Ascending aorta (tissue), 2 donors: ENCODE measurements at regions not wholly inside any gene's neighbourhood (a gene's known extent, or its start where the extent isn't known, plus 50 kb on each side); places are given as distances from the start of the nearest gene placed in this dataset.

Experiments used
- DNase-seq, 2 donors: peaks; one replicate each; pipeline ENCODE4 v3.0.0-alpha.2; 2019; ENCODE audit warnings: low spot score in 2 of 2
- H3K27ac ChIP-seq, 2 donors: fragments of 200-600 bp; sonication (generic); one replicate each; pipeline ENCODE4 v1.5.1; 2016 to 2017; ENCODE audit warnings: mild to moderate bottlenecking in 1 of 2
- H3K27me3 ChIP-seq: fragments of 200-600 bp; sonication (generic); one replicate; pipeline ENCODE4 v1.5.1; 2017
- H3K36me3 ChIP-seq, 2 donors: fragments of 200-600 bp; sonication (generic); one replicate each; pipeline ENCODE4 v1.5.1; 2016
- H3K4me1 ChIP-seq, 2 donors: fragments of 200-600 bp; sonication (generic); one replicate each; pipeline ENCODE4 v1.5.1; 2016 to 2017; ENCODE audit warnings: mild to moderate bottlenecking in 1 of 2
- H3K4me3 ChIP-seq, 2 donors: fragments of 200-600 bp; sonication (generic); one replicate each; pipeline ENCODE4 v1.5.1; 2016 to 2017; ENCODE audit warnings: mild to moderate bottlenecking in 1 of 2
- H3K9me3 ChIP-seq, 2 donors: fragments of 200-600 bp; sonication (generic); one replicate each; pipeline ENCODE4 v1.5.1; 2016
- intact Hi-C: fragments of 100-400 bp; cut with DNase I; formaldehyde crosslinking; loops from one replicate; pipeline ENCODE4 v1.15.1; 2023
- TF ChIP-seq, protein P1 (sequence below), 3 experiments: fragments of 200-600 bp in 2 of 3; fragments of 450-650 bp in 1 of 3; sonication (generic) in 2 of 3; IDR thresholded peaks; one replicate each; pipeline ENCODE4 v1.5.1; 2016 to 2019; ENCODE audit warnings: antibody characterized with exemption in 3 of 3, mild to moderate bottlenecking in 1 of 3, moderate library complexity in 1 of 3

DNA sequence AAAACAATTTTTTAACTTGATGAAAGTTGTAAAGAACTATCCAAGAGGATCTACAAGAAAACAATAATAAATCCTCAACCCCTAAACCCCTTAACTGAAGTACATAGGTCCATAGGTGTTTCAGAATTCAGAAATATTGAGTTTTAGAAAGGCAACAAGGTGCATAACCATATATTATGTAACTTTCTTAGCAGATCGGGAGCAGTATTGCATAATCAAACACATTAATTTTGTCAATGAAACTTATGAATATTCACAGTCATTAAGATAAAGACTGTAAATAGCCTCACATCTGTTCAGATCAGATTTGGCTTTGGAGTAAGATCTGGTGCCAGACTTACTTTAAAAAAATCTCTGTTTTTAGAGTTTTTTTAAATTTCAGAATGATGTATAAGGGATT, 647.1 kb upstream of the FLRT2 start:
- no peak for DNase-seq
- Histone ChIP-seq H3K4me3 (no peak overlapping the region), H3K9me3 (no peaks in the 10 kb centered on the region), H3K4me1 (no peaks in the 10 kb centered on the region), H3K36me3 (no peaks in the 10 kb centered on the region), H3K27me3 (no peaks in the 10 kb centered on the region), H3K27ac (no peak overlapping the region)
- TF ChIP-seq, protein P1, sequence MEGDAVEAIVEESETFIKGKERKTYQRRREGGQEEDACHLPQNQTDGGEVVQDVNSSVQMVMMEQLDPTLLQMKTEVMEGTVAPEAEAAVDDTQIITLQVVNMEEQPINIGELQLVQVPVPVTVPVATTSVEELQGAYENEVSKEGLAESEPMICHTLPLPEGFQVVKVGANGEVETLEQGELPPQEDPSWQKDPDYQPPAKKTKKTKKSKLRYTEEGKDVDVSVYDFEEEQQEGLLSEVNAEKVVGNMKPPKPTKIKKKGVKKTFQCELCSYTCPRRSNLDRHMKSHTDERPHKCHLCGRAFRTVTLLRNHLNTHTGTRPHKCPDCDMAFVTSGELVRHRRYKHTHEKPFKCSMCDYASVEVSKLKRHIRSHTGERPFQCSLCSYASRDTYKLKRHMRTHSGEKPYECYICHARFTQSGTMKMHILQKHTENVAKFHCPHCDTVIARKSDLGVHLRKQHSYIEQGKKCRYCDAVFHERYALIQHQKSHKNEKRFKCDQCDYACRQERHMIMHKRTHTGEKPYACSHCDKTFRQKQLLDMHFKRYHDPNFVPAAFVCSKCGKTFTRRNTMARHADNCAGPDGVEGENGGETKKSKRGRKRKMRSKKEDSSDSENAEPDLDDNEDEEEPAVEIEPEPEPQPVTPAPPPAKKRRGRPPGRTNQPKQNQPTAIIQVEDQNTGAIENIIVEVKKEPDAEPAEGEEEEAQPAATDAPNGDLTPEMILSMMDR (IDR thresholded peaks at IDR 0.05), result no peak
- intact Hi-C loops, result no loop called here

DNA sequence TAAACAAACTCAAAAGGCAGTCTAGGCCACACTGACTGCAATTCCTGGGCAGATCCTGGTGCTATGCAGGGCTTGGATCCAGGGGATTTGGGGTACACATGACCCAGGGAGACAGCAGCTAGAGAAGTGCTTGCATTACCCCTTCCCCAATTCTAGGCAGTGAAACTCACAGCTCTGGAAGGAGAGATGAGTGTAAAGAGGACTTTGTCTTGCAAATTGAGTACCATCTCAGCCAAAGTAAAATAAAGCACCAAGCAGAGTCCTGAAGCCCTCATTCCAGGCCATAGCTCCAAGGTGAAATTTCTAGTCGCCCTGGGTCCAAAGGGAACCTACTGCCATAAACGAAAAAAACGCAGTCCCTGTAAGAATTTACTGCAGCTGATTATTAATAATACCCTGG, 644.9 kb upstream of the FLRT2 start:
- Histone ChIP-seq H3K36me3 (no peaks in the 10 kb centered on the region), H3K4me3 (no peak overlapping the region), H3K4me1 (no peaks in the 10 kb centered on the region), H3K27ac (no peak overlapping the region), H3K9me3 (no peaks in the 10 kb centered on the region), H3K27me3 (no peaks in the 10 kb centered on the region)
- intact Hi-C loops, result no loop called here
- TF ChIP-seq, protein P1 (IDR thresholded peaks at IDR 0.05), result no peak
- no peak for DNase-seq

DNA sequence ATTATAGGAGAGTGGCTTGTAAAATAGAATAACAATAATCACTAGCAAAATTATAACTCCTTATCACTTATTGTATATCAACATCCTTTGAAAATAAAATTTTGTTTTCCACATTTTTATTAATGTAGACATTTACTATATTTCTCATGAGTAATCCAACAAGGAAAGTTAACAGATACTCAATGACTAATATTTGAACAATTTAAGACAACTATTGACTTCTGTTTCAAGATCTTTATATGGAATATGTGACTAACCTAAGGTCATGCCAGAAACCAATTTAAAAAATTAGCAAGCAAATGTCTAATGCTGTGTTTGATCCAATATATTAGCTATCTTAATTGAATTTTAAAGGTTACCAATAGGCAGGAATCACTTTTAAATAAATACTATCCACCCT, 638.5 kb upstream of the FLRT2 start:
- no peaks in the 10 kb centered on the region for H3K27me3 ChIP-seq

DNA sequence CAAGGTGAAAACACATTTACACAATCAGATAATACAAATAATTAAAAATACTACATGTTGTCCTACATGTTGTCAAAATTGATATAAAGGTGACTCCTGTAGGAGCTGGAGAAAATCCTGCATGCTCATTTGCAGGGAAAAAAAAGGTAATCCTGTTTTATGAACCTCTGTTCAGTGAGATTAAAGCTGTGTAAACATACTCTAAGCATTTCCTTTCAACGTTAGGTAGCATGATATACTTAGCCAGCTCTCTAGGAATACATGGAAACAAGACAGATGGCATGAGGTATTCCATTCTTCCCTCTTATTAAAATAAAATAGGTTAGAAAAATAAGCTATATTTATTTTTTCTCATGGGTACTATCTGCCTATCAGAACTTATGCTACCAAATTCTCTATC, 635.7 kb upstream of the FLRT2 start:
- intact Hi-C loops, result no loop called here
- TF ChIP-seq, protein P1 (IDR thresholded peaks at IDR 0.05), result no peak
- no peak for DNase-seq

More for the DNA sequence above, 638.5 kb upstream of the FLRT2 start:
- no peak overlapping the region for H3K27ac ChIP-seq
- no peak for DNase-seq
- TF ChIP-seq, protein P1 (IDR thresholded peaks at IDR 0.05), result no peak
- no peaks in the 10 kb centered on the region for H3K9me3 ChIP-seq
- no peak overlapping the region for H3K4me3 ChIP-seq
- intact Hi-C loops, result no loop called here
- H3K4me1 ChIP-seq, result no peaks in the 10 kb centered on the region
- H3K36me3 ChIP-seq, result no peaks in the 10 kb centered on the region

DNA sequence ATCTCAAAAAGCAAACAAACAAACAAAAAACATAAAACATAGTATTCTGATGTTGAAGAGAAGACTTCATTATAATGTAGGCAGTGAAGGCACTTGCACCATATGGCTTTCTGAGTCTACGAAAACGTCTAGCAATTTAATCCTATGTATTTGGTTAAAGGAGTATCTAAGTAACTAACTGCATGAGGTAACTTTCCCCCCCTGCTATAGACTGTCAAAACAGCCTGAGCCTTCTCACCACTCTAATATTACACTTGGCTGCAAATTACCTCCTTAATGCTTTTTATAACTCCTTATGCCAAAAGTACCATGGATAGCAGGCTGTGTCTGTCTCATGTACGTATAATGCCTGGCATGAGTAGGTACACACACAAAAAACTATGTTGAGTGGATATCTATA, 607.6 kb upstream of the FLRT2 start:
- no peaks in the 10 kb centered on the region for H3K27me3 ChIP-seq
- H3K9me3 ChIP-seq, result no peaks in the 10 kb centered on the region
- no peak overlapping the region for H3K4me3 ChIP-seq
- intact Hi-C loops, result no loop called here
- H3K4me1 ChIP-seq, result no peaks in the 10 kb centered on the region
- no peak for DNase-seq
- H3K36me3 ChIP-seq, result no peaks in the 10 kb centered on the region
- H3K27ac ChIP-seq, result no peak overlapping the region
- TF ChIP-seq, protein P1 (IDR thresholded peaks at IDR 0.05), result no peak

More for the DNA sequence above, 635.7 kb upstream of the FLRT2 start:
- H3K27me3 ChIP-seq, result no peaks in the 10 kb centered on the region
- H3K36me3 ChIP-seq, result no peaks in the 10 kb centered on the region
- no peaks in the 10 kb centered on the region for H3K4me1 ChIP-seq
- H3K9me3 ChIP-seq, result no peaks in the 10 kb centered on the region
- H3K4me3 ChIP-seq, result no peak overlapping the region
- H3K27ac ChIP-seq, result no peak overlapping the region

DNA sequence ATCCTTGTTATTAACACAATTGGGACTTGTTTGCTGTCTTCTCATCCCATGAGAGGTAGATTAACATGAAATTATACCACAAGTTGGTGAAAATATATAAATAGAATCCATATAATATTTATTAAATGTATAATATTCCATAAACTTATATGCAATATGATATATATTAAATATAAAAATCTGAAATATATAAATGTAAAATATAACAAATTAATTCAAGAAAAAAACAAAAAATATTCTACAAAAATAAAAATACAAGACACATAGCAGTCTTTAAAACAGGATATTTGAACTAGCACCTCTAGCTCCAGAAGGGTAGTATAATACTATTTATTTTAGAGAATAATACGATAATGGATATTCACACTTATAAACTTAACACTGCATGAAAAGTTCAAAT, 603.3 kb upstream of the FLRT2 start:
- no peak for DNase-seq
- Histone ChIP-seq H3K36me3 (no peaks in the 10 kb centered on the region), H3K27ac (no peak overlapping the region), H3K4me3 (no peak overlapping the region), H3K9me3 (no peaks in the 10 kb centered on the region), H3K27me3 (no peaks in the 10 kb centered on the region), H3K4me1 (no peaks in the 10 kb centered on the region)
- intact Hi-C loops, result no loop called here
- TF ChIP-seq, protein P1 (IDR thresholded peaks at IDR 0.05), result no peak
